ENCODE measurements at regions not wholly inside any gene's neighbourhood (a gene's known extent, or its start where the extent isn't known, plus 50 kb on each side); places are given as distances from the start of the nearest gene placed in this dataset.
"Not testable (repeated sequence)": the region's sequence is repeated elsewhere in the genome, so short reads cannot be mapped to it uniquely, and the experiment has no call there.

- H3K27ac ChIP-seq (ENCODE audit: extremely low read depth, low read depth, low read length); H3K4me1 ChIP-seq (replicated peaks in 1 of 2; ENCODE audit: control insufficient read depth in 2 of 2, insufficient read depth in 2 of 2, low read length in 2 of 2); H3K9me1 ChIP-seq (ENCODE audit: control insufficient read depth, insufficient read depth, low read length); H3K27me3 ChIP-seq (ENCODE audit: control insufficient read depth in 2 of 2, insufficient read depth in 2 of 2, low read length in 2 of 2); in situ Hi-C loops (cut with MboI); intact Hi-C loops (cut with micrococcal nuclease); DNase-seq (ENCODE audit: extremely low read depth in 1 of 4, low spot score in 3 of 4); H2AFZ ChIP-seq (ENCODE audit: low read depth, low read length); H3K9me3 ChIP-seq (replicated peaks; ENCODE audit: control insufficient read depth, insufficient read depth, low read depth, low read length); H3K36me3 ChIP-seq (ENCODE audit: control insufficient read depth, insufficient read depth, low read length); H3K79me2 ChIP-seq (ENCODE audit: control insufficient read depth, insufficient read depth, low read length); H3K9ac ChIP-seq (ENCODE audit: insufficient read depth in 1 of 2, low read depth in 2 of 2, low read length in 2 of 2); H3K4me3 ChIP-seq; BruUV-seq (replicated peaks); H4K20me1 ChIP-seq (replicated peaks; ENCODE audit: control insufficient read depth, insufficient read depth, low read length); ATAC-seq; H3K4me2 ChIP-seq (ENCODE audit: insufficient read depth, low read length); CTCF ChIA-PET (ENCODE audit: low intra/inter-chr PET ratio); POLR2A ChIA-PET; FAIRE-seq: not testable (repeated sequence)
- WGBS (ENCODE audit: insufficient coverage, low coverage, missing lambda C conversion rate), result 0% methylated on average over 4 of the region's 6 CpGs
Measured at GRCh38 chr2:132317026-132317680, 99.5 kb upstream of the GPR39 start.

- intact Hi-C loops (cut with micrococcal nuclease), result not testable (repeated sequence)
Measured at GRCh38 chr2:132318481-132318880, 98.1 kb upstream of the GPR39 start.

GRCh38 chr2:132324005-132324404, 92.6 kb upstream of the GPR39 start:
- ATAC-seq; H3K9me1 ChIP-seq (ENCODE audit: control insufficient read depth, insufficient read depth, low read length); intact Hi-C loops (cut with micrococcal nuclease); DNase-seq (ENCODE audit: extremely low read depth in 1 of 4, low spot score in 3 of 4); H2AFZ ChIP-seq (ENCODE audit: low read depth, low read length); H3K4me3 ChIP-seq; H4K20me1 ChIP-seq (replicated peaks; ENCODE audit: control insufficient read depth, insufficient read depth, low read length); H3K9me3 ChIP-seq (replicated peaks; ENCODE audit: control insufficient read depth, insufficient read depth, low read depth, low read length); FAIRE-seq; H3K4me2 ChIP-seq (ENCODE audit: insufficient read depth, low read length); H3K36me3 ChIP-seq (ENCODE audit: control insufficient read depth, insufficient read depth, low read length); POLR2A ChIA-PET; CTCF ChIA-PET (ENCODE audit: low intra/inter-chr PET ratio); H3K9ac ChIP-seq (ENCODE audit: insufficient read depth in 1 of 2, low read depth in 2 of 2, low read length in 2 of 2); H3K27me3 ChIP-seq (ENCODE audit: control insufficient read depth in 2 of 2, insufficient read depth in 2 of 2, low read length in 2 of 2); BruUV-seq (replicated peaks); in situ Hi-C loops (cut with MboI); H3K79me2 ChIP-seq (ENCODE audit: control insufficient read depth, insufficient read depth, low read length); H3K4me1 ChIP-seq (replicated peaks in 1 of 2; ENCODE audit: control insufficient read depth in 2 of 2, insufficient read depth in 2 of 2, low read length in 2 of 2); H3K27ac ChIP-seq (ENCODE audit: extremely low read depth, low read depth, low read length): not testable (repeated sequence)
- WGBS (ENCODE audit: insufficient coverage, low coverage, missing lambda C conversion rate), result 0% methylated on average over 1 of the region's 1 CpG

More at GRCh38 chr2:132318481-132318880, 98.1 kb upstream of the GPR39 start:
- CTCF ChIA-PET (ENCODE audit: low intra/inter-chr PET ratio); BruUV-seq (replicated peaks); H3K9me3 ChIP-seq (replicated peaks; ENCODE audit: control insufficient read depth, insufficient read depth, low read depth, low read length); H3K9ac ChIP-seq (ENCODE audit: insufficient read depth in 1 of 2, low read depth in 2 of 2, low read length in 2 of 2); H2AFZ ChIP-seq (ENCODE audit: low read depth, low read length); ATAC-seq; H3K4me2 ChIP-seq (ENCODE audit: insufficient read depth, low read length); H3K36me3 ChIP-seq (ENCODE audit: control insufficient read depth, insufficient read depth, low read length); H3K27me3 ChIP-seq (ENCODE audit: control insufficient read depth in 2 of 2, insufficient read depth in 2 of 2, low read length in 2 of 2); POLR2A ChIA-PET; H3K4me1 ChIP-seq (replicated peaks in 1 of 2; ENCODE audit: control insufficient read depth in 2 of 2, insufficient read depth in 2 of 2, low read length in 2 of 2); in situ Hi-C loops (cut with MboI); H3K4me3 ChIP-seq; H3K79me2 ChIP-seq (ENCODE audit: control insufficient read depth, insufficient read depth, low read length); H4K20me1 ChIP-seq (replicated peaks; ENCODE audit: control insufficient read depth, insufficient read depth, low read length); DNase-seq (ENCODE audit: extremely low read depth in 1 of 4, low spot score in 3 of 4); H3K27ac ChIP-seq (ENCODE audit: extremely low read depth, low read depth, low read length); H3K9me1 ChIP-seq (ENCODE audit: control insufficient read depth, insufficient read depth, low read length); FAIRE-seq: not testable (repeated sequence)
- 0% methylated on average over 4 of the region's 4 CpGs for WGBS (ENCODE audit: insufficient coverage, low coverage, missing lambda C conversion rate)
